ENCODE measurements at regions not wholly inside any gene's neighbourhood (a gene's known extent, or its start where the extent isn't known, plus 50 kb on each side); places are given as distances from the start of the nearest gene placed in this dataset.

- no peak overlapping the region for H3K4me3 ChIP-seq (ENCODE audit: low read depth, poor library complexity, severe bottlenecking)
- intact Hi-C loops (cut with DNase I; ENCODE audit: low total_unique reads): no loop called here
- DNase-seq (ENCODE audit: low spot score in 2 of 2): no peak
- TF ChIP-seq POLR2A (IDR thresholded peaks at IDR 0.05) (no peak), CTCF (IDR thresholded peaks at IDR 0.05) (no peak)
- WGBS, 2 donors: 66 to 73% methylated on average over 1 of the region's 1 CpG
Measured at GRCh38 chr14:87784386-87784785, 208.6 kb downstream of the GALC start.

DNA sequence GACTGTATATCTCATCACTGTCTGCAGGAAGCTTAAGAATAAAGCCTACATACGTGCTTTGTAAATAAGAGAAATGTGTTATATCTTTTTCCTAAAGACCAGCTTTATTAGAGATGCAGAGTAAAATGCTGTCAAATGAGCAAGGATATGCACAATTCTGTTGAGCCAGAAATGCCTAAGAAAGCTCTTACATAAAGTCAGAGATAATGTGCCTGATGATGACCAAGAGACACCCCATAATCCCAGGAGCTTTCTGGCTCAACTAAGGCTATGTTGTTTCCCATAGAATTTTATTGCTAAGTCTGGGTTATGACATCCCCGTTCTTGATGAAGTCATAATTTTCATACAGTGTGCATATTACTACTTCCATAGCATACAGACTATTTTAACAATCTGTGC lies 209.9 kb downstream of the GALC start:
- TF ChIP-seq CTCF (IDR thresholded peaks at IDR 0.05) (no peak), POLR2A (IDR thresholded peaks at IDR 0.05) (no peak)
- DNase-seq (ENCODE audit: low spot score in 2 of 2): no peak
- intact Hi-C loops (cut with DNase I; ENCODE audit: low total_unique reads): no loop called here
- no peak overlapping the region for H3K4me3 ChIP-seq (ENCODE audit: low read depth, poor library complexity, severe bottlenecking)
- WGBS, 2 donors: 76% methylated on average over 2 of the region's 2 CpGs

- no peak for DNase-seq (ENCODE audit: low spot score in 2 of 2)
- no peak overlapping the region for H3K4me3 ChIP-seq (ENCODE audit: low read depth, poor library complexity, severe bottlenecking)
- WGBS, 2 donors: 61 to 64% methylated on average over 7 of the region's 7 CpGs
- intact Hi-C loops (cut with DNase I; ENCODE audit: low total_unique reads): no loop called here
- no peak for TF ChIP-seq CTCF (IDR thresholded peaks at IDR 0.05)
- no peak for TF ChIP-seq POLR2A (IDR thresholded peaks at IDR 0.05)
Measured at GRCh38 chr14:87772854-87773253, 220.1 kb downstream of the GALC start.

DNA sequence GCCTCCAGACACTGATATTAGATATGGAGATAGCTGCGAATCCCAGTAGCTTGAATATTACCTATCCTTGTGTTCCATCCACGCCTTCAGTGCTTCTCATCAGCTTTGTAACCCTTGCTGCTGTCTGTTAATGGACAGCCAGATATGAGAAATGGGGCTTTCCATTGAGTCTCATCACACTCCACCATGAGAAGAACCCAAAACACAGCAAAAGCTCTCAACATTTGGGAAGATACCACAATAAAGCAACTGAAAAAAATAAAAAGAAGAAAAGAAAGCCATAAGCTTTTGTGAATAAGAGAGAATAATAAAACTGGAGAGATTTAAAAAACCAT lies 225.4 kb downstream of the GALC start:
- intact Hi-C loops (cut with DNase I; ENCODE audit: low total_unique reads): no loop called here
- WGBS, 2 donors: 83 to 90% methylated on average over 2 of the region's 2 CpGs
- no peak overlapping the region for H3K4me3 ChIP-seq (ENCODE audit: low read depth, poor library complexity, severe bottlenecking)
- no peak for DNase-seq (ENCODE audit: low spot score in 2 of 2)
- TF ChIP-seq POLR2A (IDR thresholded peaks at IDR 0.05): no peak
- TF ChIP-seq CTCF (IDR thresholded peaks at IDR 0.05): no peak

DNA sequence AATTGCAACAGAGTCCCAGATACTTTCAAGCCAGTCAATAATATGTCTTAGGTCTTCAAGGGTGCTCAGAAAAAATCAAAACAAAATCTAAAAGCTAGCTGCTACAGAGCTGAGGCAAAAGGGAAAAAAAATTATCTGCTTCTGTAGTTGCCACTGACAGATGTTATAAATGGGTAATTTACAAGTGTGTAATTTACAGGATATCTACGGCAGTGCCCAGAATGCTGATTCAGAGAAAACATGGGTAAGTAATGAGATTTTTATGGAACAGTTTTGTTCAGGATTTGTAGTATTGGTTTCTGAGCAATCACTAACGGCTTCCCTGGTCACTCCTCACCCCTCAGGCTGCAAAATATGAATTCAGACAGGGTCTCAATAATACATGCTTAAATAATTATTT lies 234.1 kb downstream of the GALC start:
- intact Hi-C loops (cut with DNase I; ENCODE audit: low total_unique reads): no loop called here
- H3K4me3 ChIP-seq (ENCODE audit: low read depth, poor library complexity, severe bottlenecking): no peak overlapping the region
- WGBS, 2 donors: 28 to 31% methylated on average over 2 of the region's 2 CpGs
- TF ChIP-seq POLR2A (IDR thresholded peaks at IDR 0.05): no peak
- TF ChIP-seq CTCF (IDR thresholded peaks at IDR 0.05): no peak
- DNase-seq (ENCODE audit: low spot score in 2 of 2): no peak

- DNase-seq (ENCODE audit: low spot score in 2 of 2): no peak
- H3K4me3 ChIP-seq (ENCODE audit: low read depth, poor library complexity, severe bottlenecking): no peak overlapping the region
- WGBS, 2 donors: 74 to 83% methylated on average over 2 of the region's 2 CpGs
- no peak for TF ChIP-seq CTCF (IDR thresholded peaks at IDR 0.05)
- intact Hi-C loops (cut with DNase I; ENCODE audit: low total_unique reads): no loop called here
Measured at GRCh38 chr14:87756661-87757060, 236.3 kb downstream of the GALC start.
